OCI-LY3 (cell line): ENCODE measurements at regions not wholly inside any gene's neighbourhood (a gene's known extent, or its start where the extent isn't known, plus 50 kb on each side); places are given as distances from the start of the nearest gene placed in this dataset.

ENCODE experiments used
- H2AFZ ChIP-seq: fragments of 200-600, 300-600 bp; shearing (Covaris generic); 2 replicates; pipeline ENCODE4 v1.6.0; 2014; ENCODE audit warnings: antibody characterized with exemption, low read depth, low read length
- H3K27ac ChIP-seq: fragments of 200-600, 300-600 bp; sonication (generic); 2 replicates; pipeline ENCODE4 v1.5.1; 2014; ENCODE audit warnings: mild to moderate bottlenecking, low read length, moderate library complexity, mixed read lengths
- H3K27me3 ChIP-seq: fragments of 200-600, 300-600 bp; sonication (generic); 2 replicates; pipeline ENCODE4 v1.6.1; 2014; ENCODE audit warnings: low read depth, low read length, mixed read lengths
- H3K36me3 ChIP-seq: fragments of 200-600, 300-600 bp; sonication (generic); replicated peaks from 2 replicates; pipeline ENCODE3; 2014; ENCODE audit warnings: low read depth, low read length, mixed read lengths
- H3K4me1 ChIP-seq: fragments of 300-600, 200-600 bp; sonication (generic); 2 replicates; pipeline ENCODE4 v1.6.1; 2014; ENCODE audit warnings: low read length, mixed read lengths
- H3K4me2 ChIP-seq: fragments of 200-600, 300-600 bp; sonication (generic); 2 replicates; pipeline ENCODE4 v1.6.1; 2014; ENCODE audit warnings: low read length, mixed read lengths
- H3K4me3 ChIP-seq: fragments of 300-600, 200-600 bp; sonication (generic); 2 replicates; pipeline ENCODE4 v1.5.1; 2014; ENCODE audit warnings: antibody characterized with exemption, mild to moderate bottlenecking, low read length, moderate library complexity
- H3K79me2 ChIP-seq: fragments of 300-600, 200-600 bp; shearing (Covaris generic); 2 replicates; pipeline ENCODE4 v1.6.1; 2014; ENCODE audit warnings: mild to moderate bottlenecking, low read length, mixed read lengths
- H3K9ac ChIP-seq: fragments of 300-600, 200-600 bp; shearing (Covaris generic); 2 replicates; pipeline ENCODE4 v1.6.0; 2014; ENCODE audit warnings: mild to moderate bottlenecking, low read length, moderate library complexity
- H3K9me3 ChIP-seq: fragments of 200-600, 300-600 bp; shearing (Covaris generic); 2 replicates; pipeline ENCODE4 v1.6.1; 2014; ENCODE audit warnings: low read length, mixed read lengths; ENCODE audit not compliant: insufficient read depth
- H4K20me1 ChIP-seq: fragments of 200-600, 300-600 bp; sonication (generic); 2 replicates; pipeline ENCODE4 v1.6.1; 2016; ENCODE audit warnings: low read length, mixed read lengths; ENCODE audit not compliant: insufficient read depth
- EZH2phosphoT487 ChIP-seq: fragments of 200-600 bp; shearing (Covaris generic); IDR thresholded peaks from 2 replicates; pipeline ENCODE4 v1.6.1; 2018; ENCODE audit warnings: antibody characterized with exemption, mixed run types, low read depth
- TF ChIP-seq, protein P1 (sequence below): fragments of 200-600, 300-600 bp; sonication (generic); IDR thresholded peaks from 2 replicates; pipeline ENCODE4 v1.5.1; 2014; ENCODE audit warnings: antibody characterized with exemption, low read length, low read depth

GRCh38 chr2:120819720-120820210 lies 84.1 kb downstream of the GLI2 start:
- Histone ChIP-seq H3K27ac (no peak overlapping the region), H3K9ac (no peak overlapping the region), H3K9me3 (no peaks in the 10 kb centered on the region), H3K36me3 (no peaks in the 10 kb centered on the region), H2AFZ (no peak overlapping the region), H3K4me1 (no peaks in the 10 kb centered on the region), H3K27me3 (0 out of 2 replicates have a peak, but pooled peaks cover 6% of the 10 kb centered on the region), H3K4me3 (no peak overlapping the region), H3K79me2 (no peaks in the 10 kb centered on the region), H4K20me1 (no peaks in the 10 kb centered on the region), H3K4me2 (no peak overlapping the region)
- no peak for TF ChIP-seq EZH2phosphoT487
- TF ChIP-seq, protein P1, sequence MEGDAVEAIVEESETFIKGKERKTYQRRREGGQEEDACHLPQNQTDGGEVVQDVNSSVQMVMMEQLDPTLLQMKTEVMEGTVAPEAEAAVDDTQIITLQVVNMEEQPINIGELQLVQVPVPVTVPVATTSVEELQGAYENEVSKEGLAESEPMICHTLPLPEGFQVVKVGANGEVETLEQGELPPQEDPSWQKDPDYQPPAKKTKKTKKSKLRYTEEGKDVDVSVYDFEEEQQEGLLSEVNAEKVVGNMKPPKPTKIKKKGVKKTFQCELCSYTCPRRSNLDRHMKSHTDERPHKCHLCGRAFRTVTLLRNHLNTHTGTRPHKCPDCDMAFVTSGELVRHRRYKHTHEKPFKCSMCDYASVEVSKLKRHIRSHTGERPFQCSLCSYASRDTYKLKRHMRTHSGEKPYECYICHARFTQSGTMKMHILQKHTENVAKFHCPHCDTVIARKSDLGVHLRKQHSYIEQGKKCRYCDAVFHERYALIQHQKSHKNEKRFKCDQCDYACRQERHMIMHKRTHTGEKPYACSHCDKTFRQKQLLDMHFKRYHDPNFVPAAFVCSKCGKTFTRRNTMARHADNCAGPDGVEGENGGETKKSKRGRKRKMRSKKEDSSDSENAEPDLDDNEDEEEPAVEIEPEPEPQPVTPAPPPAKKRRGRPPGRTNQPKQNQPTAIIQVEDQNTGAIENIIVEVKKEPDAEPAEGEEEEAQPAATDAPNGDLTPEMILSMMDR = no peak

GRCh38 chr2:120820263-120820952 lies 84.7 kb downstream of the GLI2 start:
- H3K9ac ChIP-seq = no peak overlapping the region

GRCh38 chr2:120820953-120821279 lies 85.2 kb downstream of the GLI2 start:
- no peak overlapping the region for H3K9ac ChIP-seq
- H3K27me3 ChIP-seq = 0 out of 2 replicates have a peak, but pooled peaks cover 6% of the 10 kb centered on the region
- H3K4me3 ChIP-seq = no peak overlapping the region
- no peaks in the 10 kb centered on the region for H4K20me1 ChIP-seq
- no peak overlapping the region for H3K27ac ChIP-seq
- no peaks in the 10 kb centered on the region for H3K4me1 ChIP-seq
- H3K79me2 ChIP-seq = no peaks in the 10 kb centered on the region
- no peaks in the 10 kb centered on the region for H3K9me3 ChIP-seq
- H3K4me2 ChIP-seq = no peak overlapping the region
- no peak overlapping the region for H2AFZ ChIP-seq
- no peaks in the 10 kb centered on the region for H3K36me3 ChIP-seq
- no peak for TF ChIP-seq EZH2phosphoT487
- TF ChIP-seq, protein P1 = no peak

More at GRCh38 chr2:120820263-120820952, 84.7 kb downstream of the GLI2 start:
- no peaks in the 10 kb centered on the region for H3K9me3 ChIP-seq
- no peak overlapping the region for H3K4me3 ChIP-seq
- no peaks in the 10 kb centered on the region for H3K36me3 ChIP-seq
- TF ChIP-seq EZH2phosphoT487 = no peak
- TF ChIP-seq, protein P1 = no peak
- H3K4me1 ChIP-seq = no peaks in the 10 kb centered on the region
- H3K79me2 ChIP-seq = no peaks in the 10 kb centered on the region
- H2AFZ ChIP-seq = no peak overlapping the region
- 0 out of 2 replicates have a peak, but pooled peaks cover 6% of the 10 kb centered on the region for H3K27me3 ChIP-seq
- H3K4me2 ChIP-seq = no peak overlapping the region
- no peak overlapping the region for H3K27ac ChIP-seq
- H4K20me1 ChIP-seq = no peaks in the 10 kb centered on the region

- Histone ChIP-seq H3K4me3 (no peak overlapping the region), H3K9me3 (no peaks in the 10 kb centered on the region), H3K36me3 (no peaks in the 10 kb centered on the region), H3K4me1 (no peaks in the 10 kb centered on the region), H3K79me2 (no peaks in the 10 kb centered on the region), H3K27ac (no peak overlapping the region), H3K4me2 (no peak overlapping the region), H3K27me3 (0 out of 2 replicates have a peak, but pooled peaks cover 6% of the 10 kb centered on the region), H4K20me1 (no peaks in the 10 kb centered on the region), H3K9ac (no peak overlapping the region), H2AFZ (no peak overlapping the region)
- no peak for TF ChIP-seq EZH2phosphoT487
- TF ChIP-seq, protein P1 = no peak
These were observed 85.9 kb downstream of the GLI2 start for GRCh38 chr2:120821446-120822160.
